SJSA1 (cell line): ENCODE measurements at regions not wholly inside any gene's neighbourhood (a gene's known extent, or its start where the extent isn't known, plus 50 kb on each side); places are given as distances from the start of the nearest gene placed in this dataset.

Experiments
- DNase-seq, 2 experiments: peaks; one replicate each; pipeline ENCODE4 v3.0.0-alpha.2; 2015 to 2020; ENCODE audit warnings: low spot score in 2 of 2, low read depth in 1 of 2
- H3K27ac ChIP-seq: fragments of 250-450 bp; sonication (Bioruptor Pico); 2 replicates; pipeline ENCODE4 v1.5.1; 2020; ENCODE audit warnings: mild to moderate bottlenecking, moderate library complexity
- H3K27me3 ChIP-seq: fragments of 250-450 bp; sonication (Bioruptor Pico); replicated peaks from 2 replicates; pipeline ENCODE4 v1.5.1; 2020; ENCODE audit warnings: mild to moderate bottlenecking, moderate library complexity
- H3K36me3 ChIP-seq: fragments of 250-450 bp; sonication (Bioruptor Pico); 2 replicates; pipeline ENCODE4 v1.5.1; 2020; ENCODE audit warnings: mild to moderate bottlenecking
- H3K4me1 ChIP-seq: fragments of 250-450 bp; sonication (Bioruptor Pico); replicated peaks from 2 replicates; pipeline ENCODE4 v1.6.1; 2021; ENCODE audit warnings: mild to moderate bottlenecking
- H3K4me3 ChIP-seq: fragments of 250-450 bp; sonication (Bioruptor Pico); 2 replicates; pipeline ENCODE4 v1.5.1; 2020; ENCODE audit warnings: mild to moderate bottlenecking
- H3K9me3 ChIP-seq: fragments of 250-450 bp; sonication (Bioruptor Pico); replicated peaks from 2 replicates; pipeline ENCODE4 v1.5.1; 2020; ENCODE audit warnings: mild to moderate bottlenecking

DNA sequence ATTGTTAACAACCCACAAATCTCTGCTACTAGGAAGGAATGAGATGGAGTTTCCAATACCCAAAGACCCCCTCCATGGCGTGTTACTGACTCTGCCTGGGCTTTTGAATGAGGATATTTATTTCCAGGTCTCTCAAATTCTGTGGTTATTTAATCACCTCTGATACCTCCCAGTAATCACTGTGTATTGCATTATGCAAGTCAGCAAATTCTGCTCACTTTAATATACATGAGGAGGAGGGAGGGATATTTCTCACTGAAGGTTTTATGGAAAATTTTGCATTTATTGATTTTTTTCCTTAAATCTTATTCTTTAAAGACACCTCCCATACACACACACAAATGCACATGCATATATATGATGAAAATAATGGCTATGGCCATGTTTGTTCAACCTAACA lies 962.9 kb downstream of the VRK1 start:
- no peaks in the 10 kb centered on the region for H3K36me3 ChIP-seq
- no peaks in the 10 kb centered on the region for H3K4me1 ChIP-seq
- no peak overlapping the region for H3K27ac ChIP-seq
- DNase-seq = no peak
- H3K9me3 ChIP-seq = no peaks in the 10 kb centered on the region
- H3K4me3 ChIP-seq = no peak overlapping the region
- H3K27me3 ChIP-seq = no peaks in the 10 kb centered on the region

- H3K36me3 ChIP-seq = no peaks in the 10 kb centered on the region
- no peaks in the 10 kb centered on the region for H3K9me3 ChIP-seq
- DNase-seq = no peak
- H3K4me1 ChIP-seq = no peaks in the 10 kb centered on the region
- no peak overlapping the region for H3K4me3 ChIP-seq
- H3K27ac ChIP-seq = no peak overlapping the region
- no peaks in the 10 kb centered on the region for H3K27me3 ChIP-seq
Observed at GRCh38 chr14:97762386-97762785, 965.2 kb downstream of the VRK1 start.

GRCh38 chr14:97771340-97772045 lies 974.3 kb downstream of the VRK1 start:
- no peak for DNase-seq
- no peak overlapping the region for H3K4me3 ChIP-seq
- H3K36me3 ChIP-seq = no peaks in the 10 kb centered on the region
- H3K27ac ChIP-seq = no peak overlapping the region
- H3K27me3 ChIP-seq = no peaks in the 10 kb centered on the region
- H3K9me3 ChIP-seq = peaks cover 3% of the 10 kb centered on the region
- no peaks in the 10 kb centered on the region for H3K4me1 ChIP-seq

DNA sequence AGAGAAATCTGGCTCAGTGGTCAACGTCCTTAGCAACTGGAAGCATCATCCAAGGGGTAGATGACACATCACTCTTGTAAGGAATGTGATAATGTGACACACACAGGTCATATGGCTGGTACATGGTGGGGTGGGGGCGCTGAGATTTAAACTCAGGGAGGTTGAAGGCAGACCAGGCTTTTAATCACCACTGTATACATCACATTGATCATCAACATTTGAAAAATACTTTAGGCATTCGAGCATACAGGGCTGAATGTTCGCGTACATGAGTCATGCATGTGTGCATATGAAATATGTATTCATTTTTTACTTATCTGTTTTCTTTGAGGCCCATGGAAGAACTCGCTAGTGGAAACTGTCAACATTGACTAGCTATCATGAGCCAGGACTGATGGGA lies 976.4 kb downstream of the VRK1 start:
- Histone ChIP-seq H3K36me3 (no peaks in the 10 kb centered on the region), H3K27me3 (no peaks in the 10 kb centered on the region), H3K27ac (no peak overlapping the region), H3K4me3 (no peak overlapping the region), H3K4me1 (no peaks in the 10 kb centered on the region), H3K9me3 (no peaks in the 10 kb centered on the region; the same call in 1 of the 2 replicates)
- no peak for DNase-seq

DNA sequence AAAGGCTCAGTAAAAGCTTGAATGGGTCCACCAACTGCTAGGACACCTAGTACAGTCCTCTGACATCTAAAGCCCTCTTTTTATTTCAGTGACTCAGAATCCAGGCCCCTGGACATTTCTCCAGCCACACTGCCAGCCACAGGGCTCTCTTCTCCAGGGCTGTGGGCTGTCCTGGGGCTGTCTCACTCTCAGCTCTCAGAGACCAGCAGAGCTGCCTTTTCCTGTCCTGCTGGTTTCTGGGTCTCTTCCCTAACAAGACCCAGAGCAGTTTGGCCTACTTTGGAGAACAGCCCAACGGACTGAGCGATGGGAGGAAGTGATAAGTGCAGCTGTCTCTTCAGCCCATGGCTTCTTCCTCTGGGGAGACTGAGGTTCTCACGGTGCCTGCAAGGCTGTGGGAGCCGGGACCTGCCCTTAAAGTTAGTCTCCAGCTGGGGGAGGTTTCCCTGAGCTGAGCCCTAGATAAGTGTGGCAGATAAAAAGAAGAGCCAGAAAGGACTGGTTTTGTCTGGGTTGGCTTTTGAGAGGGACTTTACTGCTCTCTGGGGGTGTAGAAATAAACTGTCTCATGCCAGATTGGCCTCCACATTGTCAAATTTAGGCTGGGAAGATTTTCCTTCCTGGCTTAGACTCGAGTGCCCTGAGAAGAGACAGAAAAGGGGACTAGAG lies 979.8 kb downstream of the VRK1 start:
- Histone ChIP-seq H3K4me3 (no peak overlapping the region), H3K9me3 (no peaks in the 10 kb centered on the region; the same call in 1 of the 2 replicates), H3K4me1 (no peaks in the 10 kb centered on the region)

GRCh38 chr14:97777622-97778355 lies 980.6 kb downstream of the VRK1 start:
- H3K9me3 ChIP-seq = no peaks in the 10 kb centered on the region; the same call in 1 of the 2 replicates
- DNase-seq = no peak

More for the DNA sequence above, 979.8 kb downstream of the VRK1 start:
- DNase-seq = no peak
- Histone ChIP-seq H3K36me3 (no peaks in the 10 kb centered on the region), H3K27me3 (no peaks in the 10 kb centered on the region), H3K27ac (no peak overlapping the region)

GRCh38 chr14:97779140-97779539 lies 982.0 kb downstream of the VRK1 start:
- Histone ChIP-seq H3K27me3 (no peaks in the 10 kb centered on the region), H3K27ac (no peak overlapping the region), H3K36me3 (no peaks in the 10 kb centered on the region), H3K9me3 (no peaks in the 10 kb centered on the region; the same call in 1 of the 2 replicates), H3K4me1 (no peaks in the 10 kb centered on the region), H3K4me3 (no peak overlapping the region)
- DNase-seq = no peak

More at GRCh38 chr14:97777622-97778355, 980.6 kb downstream of the VRK1 start:
- no peaks in the 10 kb centered on the region for H3K4me1 ChIP-seq
- no peaks in the 10 kb centered on the region for H3K36me3 ChIP-seq
- no peak overlapping the region for H3K4me3 ChIP-seq
- no peak overlapping the region for H3K27ac ChIP-seq
- H3K27me3 ChIP-seq = no peaks in the 10 kb centered on the region

GRCh38 chr14:97780804-97781203 lies 983.6 kb downstream of the VRK1 start:
- no peak for DNase-seq
- no peak overlapping the region for H3K27ac ChIP-seq
- H3K27me3 ChIP-seq = no peaks in the 10 kb centered on the region
- H3K9me3 ChIP-seq = no peaks in the 10 kb centered on the region
- no peak overlapping the region for H3K4me3 ChIP-seq
- H3K4me1 ChIP-seq = no peaks in the 10 kb centered on the region
- H3K36me3 ChIP-seq = no peaks in the 10 kb centered on the region

GRCh38 chr14:97781961-97782360 lies 984.8 kb downstream of the VRK1 start:
- Histone ChIP-seq H3K4me3 (no peak overlapping the region), H3K27me3 (no peaks in the 10 kb centered on the region), H3K9me3 (no peaks in the 10 kb centered on the region; the same call in 1 of the 2 replicates), H3K4me1 (no peaks in the 10 kb centered on the region), H3K27ac (no peak overlapping the region), H3K36me3 (no peaks in the 10 kb centered on the region)
- DNase-seq = no peak

GRCh38 chr14:97782871-97783414 lies 985.8 kb downstream of the VRK1 start:
- no peaks in the 10 kb centered on the region for H3K27me3 ChIP-seq
- H3K4me3 ChIP-seq = no peak overlapping the region
- no peak for DNase-seq
- no peaks in the 10 kb centered on the region; the same call in 1 of the 2 replicates for H3K9me3 ChIP-seq
- H3K27ac ChIP-seq = no peak overlapping the region
- H3K36me3 ChIP-seq = no peaks in the 10 kb centered on the region
- H3K4me1 ChIP-seq = no peaks in the 10 kb centered on the region

- Histone ChIP-seq H3K27me3 (no peaks in the 10 kb centered on the region), H3K4me3 (no peak overlapping the region), H3K9me3 (no peaks in the 10 kb centered on the region; the same call in 1 of the 2 replicates), H3K36me3 (no peaks in the 10 kb centered on the region), H3K27ac (no peak overlapping the region), H3K4me1 (no peaks in the 10 kb centered on the region)
- no peak for DNase-seq
Observed at GRCh38 chr14:97785495-97785894, 988.3 kb downstream of the VRK1 start.

DNA sequence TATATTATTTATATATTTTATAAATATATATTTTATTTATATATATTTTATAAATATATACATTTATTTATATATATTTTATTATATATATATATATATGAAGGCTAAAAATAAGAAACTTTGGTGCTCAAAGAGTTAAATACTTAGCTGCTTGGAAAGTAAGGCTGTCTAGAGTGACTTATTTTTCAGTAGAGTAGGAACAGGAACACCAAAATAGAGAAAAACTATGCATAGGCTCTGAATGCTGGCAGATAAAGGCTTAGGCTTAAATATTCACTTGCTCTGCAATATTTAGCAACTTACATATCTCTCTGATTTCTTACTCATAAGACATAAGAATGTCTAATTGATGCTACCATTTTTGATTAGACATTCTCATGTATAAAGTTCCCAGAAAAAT lies 991.2 kb downstream of the VRK1 start:
- no peak for DNase-seq
- H3K27me3 ChIP-seq = no peaks in the 10 kb centered on the region
- H3K36me3 ChIP-seq = no peaks in the 10 kb centered on the region
- no peaks in the 10 kb centered on the region for H3K4me1 ChIP-seq
- H3K9me3 ChIP-seq = no peaks in the 10 kb centered on the region; the same call in 1 of the 2 replicates
- H3K4me3 ChIP-seq = no peak overlapping the region
- H3K27ac ChIP-seq = no peak overlapping the region

DNA sequence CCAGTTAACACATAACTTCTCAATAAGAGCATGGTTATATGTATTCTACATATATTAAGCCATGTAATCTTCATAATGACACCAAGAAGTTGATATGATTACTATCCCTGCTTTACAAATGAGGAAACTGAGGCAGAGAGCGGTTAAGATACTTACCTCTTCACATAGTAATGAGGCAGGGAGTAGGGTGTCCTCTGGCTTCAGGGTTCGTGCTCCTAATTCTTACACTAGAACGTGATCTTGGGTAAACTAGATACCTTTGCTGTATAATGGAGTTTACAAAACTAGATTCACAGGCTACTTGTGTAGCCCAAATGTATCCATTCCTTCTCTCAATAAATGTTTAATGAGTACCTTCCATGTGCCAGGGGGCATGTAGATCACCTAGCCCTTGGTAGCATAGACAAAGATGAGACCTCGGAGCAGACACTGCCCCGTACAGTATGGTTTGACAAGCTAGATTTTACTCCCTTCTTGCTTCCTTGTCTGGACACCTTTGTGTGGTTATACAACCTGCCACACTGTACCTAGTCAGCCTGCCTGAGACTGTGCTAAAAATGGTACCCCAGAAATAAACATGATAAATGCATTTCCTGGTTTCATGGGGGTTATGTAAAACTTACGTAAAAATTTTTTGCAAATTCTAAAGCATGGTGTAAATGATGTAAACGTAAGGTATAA lies 991.8 kb downstream of the VRK1 start:
- Histone ChIP-seq H3K4me1 (no peaks in the 10 kb centered on the region), H3K27ac (no peak overlapping the region), H3K4me3 (no peak overlapping the region), H3K36me3 (no peaks in the 10 kb centered on the region), H3K9me3 (no peaks in the 10 kb centered on the region; the same call in 1 of the 2 replicates), H3K27me3 (no peaks in the 10 kb centered on the region)
- no peak for DNase-seq
